Right lung (tissue), 2 donors: ENCODE measurements at regions not wholly inside any gene's neighbourhood (a gene's known extent, or its start where the extent isn't known, plus 50 kb on each side); places are given as distances from the start of the nearest gene placed in this dataset.
A peak's percentile ranks its signal among the peaks of the same experiment; 100 is the strongest.

Experiments used
- DNase-seq, 2 donors: peaks; one replicate each; pipeline ENCODE4 v3.0.0-alpha.2; 2013

- DNase-seq = no peak
Observed at GRCh38 chr5:142475102-142475513, 150.3 kb upstream of the SPRY4 start.

- no peak for DNase-seq
Observed at GRCh38 chr5:142474431-142475094, 149.7 kb upstream of the SPRY4 start.

- DNase-seq = no peak
Observed at GRCh38 chr5:142473038-142473437, 148.2 kb upstream of the SPRY4 start.

GRCh38 chr5:142472306-142472951 is 147.6 kb upstream of the SPRY4 start:
- no peak for DNase-seq

GRCh38 chr5:142466195-142466971 is 141.6 kb upstream of the SPRY4 start:
- DNase-seq = peak; percentile 48 to 51

GRCh38 chr5:142465476-142465875 is 140.7 kb upstream of the SPRY4 start:
- DNase-seq = no peak

GRCh38 chr5:142463904-142464303 is 139.1 kb upstream of the SPRY4 start:
- no peak for DNase-seq

GRCh38 chr5:142461028-142461590 is 136.3 kb upstream of the SPRY4 start:
- no peak for DNase-seq

- no peak for DNase-seq
Observed at GRCh38 chr5:142459209-142459608, 134.4 kb upstream of the SPRY4 start.

GRCh38 chr5:142455856-142456255 is 131.0 kb upstream of the SPRY4 start:
- no peak for DNase-seq

GRCh38 chr5:142453932-142454331 is 129.1 kb upstream of the SPRY4 start:
- no peak for DNase-seq

GRCh38 chr5:142450419-142450818 is 125.6 kb upstream of the SPRY4 start:
- no peak for DNase-seq

- DNase-seq = no peak
Observed at GRCh38 chr5:142447887-142448286, 123.1 kb upstream of the SPRY4 start.

- DNase-seq = no peak
Observed at GRCh38 chr5:142446960-142447279, 122.1 kb upstream of the SPRY4 start.

- DNase-seq = no peak
Observed at GRCh38 chr5:142446131-142446959, 121.5 kb upstream of the SPRY4 start.

- DNase-seq = no peak
Observed at GRCh38 chr5:142445266-142445665, 120.4 kb upstream of the SPRY4 start.

- peak; percentile 48 to 66 for DNase-seq
Observed at GRCh38 chr5:142441616-142442015, 116.8 kb upstream of the SPRY4 start.

- no peak for DNase-seq
Observed at GRCh38 chr5:142439207-142439860, 114.5 kb upstream of the SPRY4 start.

GRCh38 chr5:142438573-142438972 is 113.8 kb upstream of the SPRY4 start:
- DNase-seq = no peak

GRCh38 chr5:142437563-142437962 is 112.7 kb upstream of the SPRY4 start:
- DNase-seq = no peak

GRCh38 chr5:142435410-142436115 is 110.7 kb upstream of the SPRY4 start:
- no peak for DNase-seq
